Activated T-helper 1 cell treated with anti-CD3 and anti-CD28 coated beads, Interleukin-12 subunit alpha, Interleukin-12 subunit beta, Interleukin-2, Interleukin-4 antibody, amounts not matched to agents 30 ng/mL and 10 ng/mL and 1 ng/mL, durations not matched to agents 14 hours and 24 hours and 36 hours (primary cell): ENCODE measurements at regions not wholly inside any gene's neighbourhood (a gene's known extent, or its start where the extent isn't known, plus 50 kb on each side); places are given as distances from the start of the nearest gene placed in this dataset.
"Not testable (repeated sequence)": the region's sequence is repeated elsewhere in the genome, so short reads cannot be mapped to it uniquely, and the experiment has no call there.

ENCODE experiments used
- DNase-seq: peaks from one replicate; pipeline ENCODE4 v3.0.0; 2021; ENCODE audit warnings: low spot score
- H3K27ac Mint-ChIP-seq: one replicate; pipeline ENCODE4 v1.8.0; 2021; ENCODE audit warnings: mild to moderate bottlenecking, mixed read lengths
- H3K27me3 Mint-ChIP-seq: one replicate; pipeline ENCODE4 v1.8.0; 2022; ENCODE audit warnings: mild to moderate bottlenecking, moderate library complexity, mixed read lengths; ENCODE audit not compliant: insufficient read depth
- H3K36me3 Mint-ChIP-seq: one replicate; pipeline ENCODE4 v1.8.0; 2021; ENCODE audit warnings: low read depth, mixed read lengths
- H3K4me1 Mint-ChIP-seq: one replicate; pipeline ENCODE4 v1.8.0; 2021; ENCODE audit warnings: low read depth, mixed read lengths
- H3K4me3 Mint-ChIP-seq: one replicate; pipeline ENCODE4 v1.8.0; 2021; ENCODE audit warnings: mild to moderate bottlenecking, moderate library complexity, mixed read lengths
- H3K9me3 Mint-ChIP-seq: one replicate; pipeline ENCODE4 v1.8.0; 2021; ENCODE audit warnings: mixed read lengths
- intact Hi-C: fragments of 100-400 bp; cut with micrococcal nuclease; formaldehyde crosslinking; loops from one replicate; pipeline ENCODE4 v1.15.1; 2024

GRCh38 chr18:59063300-59063906, 76.3 kb upstream of the SEC11C start:
- no peak overlapping the region for H3K4me3 Mint-ChIP-seq
- no peaks in the 10 kb centered on the region for H3K9me3 Mint-ChIP-seq
- no peak for DNase-seq
- no peaks in the 10 kb centered on the region for H3K4me1 Mint-ChIP-seq
- no peaks in the 10 kb centered on the region for H3K36me3 Mint-ChIP-seq
- peaks cover 22% of the 10 kb centered on the region for H3K27me3 Mint-ChIP-seq
- no peak overlapping the region for H3K27ac Mint-ChIP-seq
- intact Hi-C loops, result no loop called here

GRCh38 chr18:59063912-59064311, 75.8 kb upstream of the SEC11C start:
- Mint-ChIP-seq H3K27ac (no peak overlapping the region), H3K9me3 (no peaks in the 10 kb centered on the region), H3K36me3 (no peaks in the 10 kb centered on the region), H3K27me3 (peaks cover 20% of the 10 kb centered on the region), H3K4me1 (no peaks in the 10 kb centered on the region), H3K4me3 (no peak overlapping the region)
- no peak for DNase-seq
- intact Hi-C loops, result no loop called here

GRCh38 chr18:59065684-59066083, 74.0 kb upstream of the SEC11C start:
- Mint-ChIP-seq H3K9me3 (no peaks in the 10 kb centered on the region), H3K27me3 (peaks cover 19% of the 10 kb centered on the region), H3K36me3 (no peaks in the 10 kb centered on the region), H3K27ac (no peak overlapping the region), H3K4me1 (no peaks in the 10 kb centered on the region), H3K4me3 (no peak overlapping the region)
- intact Hi-C loops, result no loop called here
- DNase-seq, result no peak

GRCh38 chr18:59067873-59068272, 71.8 kb upstream of the SEC11C start:
- Mint-ChIP-seq H3K27ac (no peak overlapping the region), H3K36me3 (no peaks in the 10 kb centered on the region), H3K9me3 (no peaks in the 10 kb centered on the region), H3K4me3 (no peak overlapping the region), H3K27me3 (peaks cover 12% of the 10 kb centered on the region), H3K4me1 (no peaks in the 10 kb centered on the region)
- DNase-seq, result no peak
- intact Hi-C loops, result no loop called here

GRCh38 chr18:59068276-59069071, 71.2 kb upstream of the SEC11C start:
- no peak for DNase-seq
- Mint-ChIP-seq H3K4me1 (no peaks in the 10 kb centered on the region), H3K27me3 (peaks cover 10% of the 10 kb centered on the region), H3K27ac (no peak overlapping the region), H3K9me3 (no peaks in the 10 kb centered on the region), H3K36me3 (no peaks in the 10 kb centered on the region), H3K4me3 (no peak overlapping the region)
- intact Hi-C loops, result no loop called here

- no peaks in the 10 kb centered on the region for H3K9me3 Mint-ChIP-seq
- H3K36me3 Mint-ChIP-seq, result no peaks in the 10 kb centered on the region
- no peak overlapping the region for H3K27ac Mint-ChIP-seq
- intact Hi-C loops, result loop anchor here (1.0 to 10.0 kb wide), 3 partner anchors 289 to 546 kb away; no protein-coding TSS in a partner anchor
- no peaks in the 10 kb centered on the region for H3K4me1 Mint-ChIP-seq
- H3K27me3 Mint-ChIP-seq, result peaks cover 11% of the 10 kb centered on the region
- DNase-seq, result peak; percentile 54
- no peak overlapping the region for H3K4me3 Mint-ChIP-seq
These were observed 69.3 kb upstream of the SEC11C start for GRCh38 chr18:59070181-59070912.

- Mint-ChIP-seq H3K4me1 (no peaks in the 10 kb centered on the region), H3K27me3 (peaks cover 4% of the 10 kb centered on the region), H3K4me3 (no peak overlapping the region), H3K36me3 (no peaks in the 10 kb centered on the region), H3K27ac (no peak overlapping the region), H3K9me3 (no peaks in the 10 kb centered on the region)
- intact Hi-C loops, result loop anchor here (10.0 kb wide), 1 partner anchor 548 kb away; no protein-coding TSS in a partner anchor
- no peak for DNase-seq
These were observed 66.8 kb upstream of the SEC11C start for GRCh38 chr18:59072727-59073421.

GRCh38 chr18:59075923-59076322, 63.8 kb upstream of the SEC11C start:
- Mint-ChIP-seq H3K36me3 (no peaks in the 10 kb centered on the region), H3K4me1 (no peaks in the 10 kb centered on the region), H3K27ac (no peak overlapping the region), H3K27me3 (peaks cover 5% of the 10 kb centered on the region), H3K4me3 (no peak overlapping the region), H3K9me3 (no peaks in the 10 kb centered on the region)
- no peak for DNase-seq
- intact Hi-C loops, result loop anchor here (10.0 kb wide), 1 partner anchor 551 kb away; no protein-coding TSS in a partner anchor

GRCh38 chr18:59079264-59079663, 60.4 kb upstream of the SEC11C start:
- no peaks in the 10 kb centered on the region for H3K9me3 Mint-ChIP-seq
- intact Hi-C loops, result loop anchor here (10.0 kb wide), 1 partner anchor 554 kb away; no protein-coding TSS in a partner anchor
- DNase-seq, result no peak
- H3K4me1 Mint-ChIP-seq, result peaks cover 5% of the 10 kb centered on the region
- H3K27ac Mint-ChIP-seq, result no peak overlapping the region
- H3K36me3 Mint-ChIP-seq, result no peaks in the 10 kb centered on the region
- H3K27me3 Mint-ChIP-seq, result peaks cover 13% of the 10 kb centered on the region
- H3K4me3 Mint-ChIP-seq, result no peak overlapping the region

- not testable (repeated sequence) for H3K4me3 Mint-ChIP-seq, H3K27ac Mint-ChIP-seq, DNase-seq, H3K4me1 Mint-ChIP-seq, H3K9me3 Mint-ChIP-seq, H3K36me3 Mint-ChIP-seq
- H3K27me3 Mint-ChIP-seq, result peaks cover 13% of the 10 kb centered on the region
- intact Hi-C loops, result loop anchor here (5.0 to 10.0 kb wide), 2 partner anchors 142 to 555 kb away; partner anchors contain the start of gene GRP
These were observed 59.8 kb upstream of the SEC11C start for GRCh38 chr18:59079687-59080501.

GRCh38 chr18:59083136-59083818, 56.4 kb upstream of the SEC11C start:
- Mint-ChIP-seq H3K9me3 (no peaks in the 10 kb centered on the region), H3K36me3 (no peaks in the 10 kb centered on the region), H3K27ac (no peak overlapping the region), H3K27me3 (peaks cover 16% of the 10 kb centered on the region), H3K4me3 (no peak overlapping the region), H3K4me1 (peaks cover 5% of the 10 kb centered on the region)
- intact Hi-C loops, result loop anchor here (5.0 kb wide), 1 partner anchor 139 kb away; the partner anchor contains the start of gene GRP
- no peak for DNase-seq
